Esophagus muscularis mucosa (tissue), 4 donors: ENCODE measurements at regions not wholly inside any gene's neighbourhood (a gene's known extent, or its start where the extent isn't known, plus 50 kb on each side); places are given as distances from the start of the nearest gene placed in this dataset.

ENCODE experiments used
- EP300 ChIP-seq: sonication (generic); formaldehyde crosslinking; IDR thresholded peaks from one replicate; pipeline ENCODE4 v1.6.1; 2017; ENCODE audit warnings: antibody characterized with exemption
- POLR2A ChIP-seq: fragments of 450-650 bp; IDR thresholded peaks from one replicate; pipeline ENCODE4 v1.6.1; 2017; ENCODE audit warnings: antibody characterized with exemption, moderate library complexity, mild to moderate bottlenecking, low read depth
- POLR2AphosphoS5 ChIP-seq, 2 donors: sonication (generic); formaldehyde crosslinking; IDR thresholded peaks; one replicate each; pipeline ENCODE4 v1.6.1; 2017; ENCODE audit warnings: antibody characterized with exemption in 2 of 2
- TF ChIP-seq, protein P1 (sequence below), 3 experiments: fragments of 200-600 bp in 2 of 3; fragments of 450-650 bp in 1 of 3; sonication (generic) in 2 of 3; IDR thresholded peaks; one replicate each; pipeline ENCODE4 v1.5.1; 2017 to 2019; ENCODE audit warnings: antibody characterized with exemption in 3 of 3, mild to moderate bottlenecking in 2 of 3, moderate library complexity in 1 of 3

GRCh38 chr16:62676306-62676705 lies 640.1 kb upstream of the CDH8 start:
- TF ChIP-seq POLR2AphosphoS5 (IDR thresholded peaks at IDR 0.05) (no peak), POLR2A (no peak), EP300 (no peak)
- TF ChIP-seq, protein P1, sequence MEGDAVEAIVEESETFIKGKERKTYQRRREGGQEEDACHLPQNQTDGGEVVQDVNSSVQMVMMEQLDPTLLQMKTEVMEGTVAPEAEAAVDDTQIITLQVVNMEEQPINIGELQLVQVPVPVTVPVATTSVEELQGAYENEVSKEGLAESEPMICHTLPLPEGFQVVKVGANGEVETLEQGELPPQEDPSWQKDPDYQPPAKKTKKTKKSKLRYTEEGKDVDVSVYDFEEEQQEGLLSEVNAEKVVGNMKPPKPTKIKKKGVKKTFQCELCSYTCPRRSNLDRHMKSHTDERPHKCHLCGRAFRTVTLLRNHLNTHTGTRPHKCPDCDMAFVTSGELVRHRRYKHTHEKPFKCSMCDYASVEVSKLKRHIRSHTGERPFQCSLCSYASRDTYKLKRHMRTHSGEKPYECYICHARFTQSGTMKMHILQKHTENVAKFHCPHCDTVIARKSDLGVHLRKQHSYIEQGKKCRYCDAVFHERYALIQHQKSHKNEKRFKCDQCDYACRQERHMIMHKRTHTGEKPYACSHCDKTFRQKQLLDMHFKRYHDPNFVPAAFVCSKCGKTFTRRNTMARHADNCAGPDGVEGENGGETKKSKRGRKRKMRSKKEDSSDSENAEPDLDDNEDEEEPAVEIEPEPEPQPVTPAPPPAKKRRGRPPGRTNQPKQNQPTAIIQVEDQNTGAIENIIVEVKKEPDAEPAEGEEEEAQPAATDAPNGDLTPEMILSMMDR (IDR thresholded peaks at IDR 0.05): no peak
